ENCODE measurements at regions not wholly inside any gene's neighbourhood (a gene's known extent, or its start where the extent isn't known, plus 50 kb on each side); places are given as distances from the start of the nearest gene placed in this dataset.

DNA sequence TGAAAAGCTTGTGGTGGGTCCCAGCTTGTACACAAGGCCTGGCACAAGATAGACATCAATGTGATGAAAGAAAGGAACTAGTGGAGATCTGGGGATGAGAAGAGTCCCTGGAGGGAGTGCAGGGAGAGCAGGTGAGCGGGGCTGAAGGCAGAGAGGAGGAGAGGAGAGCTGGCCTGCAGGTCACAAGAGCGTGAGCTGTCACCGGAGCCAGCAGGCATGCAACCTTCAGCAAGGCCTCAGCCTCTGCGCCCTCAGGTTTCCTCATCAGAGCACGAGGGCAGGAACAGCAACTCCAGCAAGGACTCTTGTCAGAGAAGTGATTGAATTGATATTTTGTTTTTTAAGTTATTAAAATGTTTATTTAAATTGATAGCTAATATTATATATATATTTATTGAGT lies 188.6 kb downstream of the CXCL12 start:
- no peaks in the 10 kb centered on the region for H3K36me3 Mint-ChIP-seq (ENCODE audit: insufficient read depth)
- TF ChIP-seq, protein P1, sequence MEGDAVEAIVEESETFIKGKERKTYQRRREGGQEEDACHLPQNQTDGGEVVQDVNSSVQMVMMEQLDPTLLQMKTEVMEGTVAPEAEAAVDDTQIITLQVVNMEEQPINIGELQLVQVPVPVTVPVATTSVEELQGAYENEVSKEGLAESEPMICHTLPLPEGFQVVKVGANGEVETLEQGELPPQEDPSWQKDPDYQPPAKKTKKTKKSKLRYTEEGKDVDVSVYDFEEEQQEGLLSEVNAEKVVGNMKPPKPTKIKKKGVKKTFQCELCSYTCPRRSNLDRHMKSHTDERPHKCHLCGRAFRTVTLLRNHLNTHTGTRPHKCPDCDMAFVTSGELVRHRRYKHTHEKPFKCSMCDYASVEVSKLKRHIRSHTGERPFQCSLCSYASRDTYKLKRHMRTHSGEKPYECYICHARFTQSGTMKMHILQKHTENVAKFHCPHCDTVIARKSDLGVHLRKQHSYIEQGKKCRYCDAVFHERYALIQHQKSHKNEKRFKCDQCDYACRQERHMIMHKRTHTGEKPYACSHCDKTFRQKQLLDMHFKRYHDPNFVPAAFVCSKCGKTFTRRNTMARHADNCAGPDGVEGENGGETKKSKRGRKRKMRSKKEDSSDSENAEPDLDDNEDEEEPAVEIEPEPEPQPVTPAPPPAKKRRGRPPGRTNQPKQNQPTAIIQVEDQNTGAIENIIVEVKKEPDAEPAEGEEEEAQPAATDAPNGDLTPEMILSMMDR (IDR thresholded peaks at IDR 0.05; ENCODE audit: unreplicated experiment), result no peak
- DNase-seq (ENCODE audit: low spot score, unreplicated experiment), result no peak
- no peaks in the 10 kb centered on the region for H3K9me3 Mint-ChIP-seq (ENCODE audit: low read depth)
- no peak overlapping the region for H3K4me3 Mint-ChIP-seq (ENCODE audit: low read depth)
- H3K4me1 Mint-ChIP-seq (ENCODE audit: low read depth), result peaks cover 2% of the 10 kb centered on the region
- H3K27me3 Mint-ChIP-seq, result peaks cover 7% of the 10 kb centered on the region
- H3K27ac Mint-ChIP-seq, result no peak overlapping the region

DNA sequence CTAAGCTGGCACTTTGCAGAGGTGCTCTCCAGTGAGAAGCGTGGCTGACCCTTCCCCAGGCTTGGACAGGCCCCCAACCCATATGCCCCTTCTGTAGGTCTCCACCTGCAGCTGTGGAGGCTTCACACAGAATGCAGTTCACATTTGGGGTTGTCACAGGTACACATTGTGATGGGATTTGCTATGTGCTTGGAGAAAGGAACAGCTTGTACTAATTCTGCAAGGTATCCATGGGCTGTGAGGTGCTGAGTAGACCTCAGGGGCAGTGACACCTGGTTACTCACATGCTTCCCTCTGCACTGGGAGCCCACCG lies 188.9 kb downstream of the CXCL12 start:
- H3K4me3 Mint-ChIP-seq (ENCODE audit: low read depth), result no peak overlapping the region
- H3K36me3 Mint-ChIP-seq (ENCODE audit: insufficient read depth), result no peaks in the 10 kb centered on the region
- no peaks in the 10 kb centered on the region for H3K9me3 Mint-ChIP-seq (ENCODE audit: low read depth)
- peaks cover 7% of the 10 kb centered on the region for H3K27me3 Mint-ChIP-seq
- no peak for DNase-seq (ENCODE audit: low spot score, unreplicated experiment)
- H3K27ac Mint-ChIP-seq, result no peak overlapping the region
- peaks cover 2% of the 10 kb centered on the region for H3K4me1 Mint-ChIP-seq (ENCODE audit: low read depth)
- TF ChIP-seq, protein P1 (IDR thresholded peaks at IDR 0.05; ENCODE audit: unreplicated experiment), result no peak

DNA sequence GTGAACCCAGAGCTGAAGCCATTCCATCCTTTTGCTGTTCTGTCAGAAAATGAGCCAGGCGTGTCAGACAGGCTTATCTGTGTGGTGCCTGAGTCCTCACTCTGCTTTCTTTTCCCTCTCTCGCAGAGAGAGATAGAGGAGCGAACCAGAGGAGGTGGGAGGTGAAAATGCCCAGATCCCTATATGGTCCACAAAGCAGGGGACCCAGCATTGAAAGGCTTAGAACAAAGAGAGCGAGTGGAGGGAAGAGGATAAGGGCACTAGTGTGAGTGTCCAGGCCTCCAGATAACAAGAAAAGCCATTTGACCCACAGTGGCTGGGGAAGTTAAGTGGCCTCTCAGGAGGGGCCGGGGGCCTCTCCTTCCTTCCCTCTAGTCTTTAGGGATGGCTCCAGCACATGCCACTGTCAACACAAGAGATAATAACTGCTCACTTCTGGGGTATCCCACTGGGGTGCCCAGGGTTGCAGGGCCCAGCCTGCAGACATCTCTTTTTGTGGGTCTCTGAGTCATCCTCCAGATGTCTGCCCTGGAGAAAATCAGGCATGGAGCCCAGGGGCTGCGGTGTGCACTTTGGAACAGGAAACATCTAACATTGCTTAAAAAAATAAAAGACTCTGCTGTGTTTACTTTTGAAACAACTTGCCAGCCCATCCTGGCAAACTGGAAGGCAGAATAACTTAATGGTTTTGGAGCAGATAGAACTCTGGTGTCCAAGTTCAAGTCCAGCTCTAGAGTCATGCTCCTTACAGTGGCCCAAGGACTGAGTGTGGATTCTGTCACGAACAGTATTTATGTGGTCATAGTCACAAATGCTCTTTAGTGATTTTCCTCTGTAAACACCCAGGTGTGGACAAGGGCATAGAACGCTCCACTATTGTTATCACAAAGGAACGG lies 189.5 kb downstream of the CXCL12 start:
- Mint-ChIP-seq H3K4me1 (ENCODE audit: low read depth) (peaks cover 2% of the 10 kb centered on the region), H3K27ac (no peak overlapping the region), H3K27me3 (peaks cover 7% of the 10 kb centered on the region), H3K36me3 (ENCODE audit: insufficient read depth) (no peaks in the 10 kb centered on the region), H3K9me3 (ENCODE audit: low read depth) (no peaks in the 10 kb centered on the region), H3K4me3 (ENCODE audit: low read depth) (no peak overlapping the region)
- no peak for DNase-seq (ENCODE audit: low spot score, unreplicated experiment)
- TF ChIP-seq, protein P1 (IDR thresholded peaks at IDR 0.05; ENCODE audit: unreplicated experiment), result no peak

DNA sequence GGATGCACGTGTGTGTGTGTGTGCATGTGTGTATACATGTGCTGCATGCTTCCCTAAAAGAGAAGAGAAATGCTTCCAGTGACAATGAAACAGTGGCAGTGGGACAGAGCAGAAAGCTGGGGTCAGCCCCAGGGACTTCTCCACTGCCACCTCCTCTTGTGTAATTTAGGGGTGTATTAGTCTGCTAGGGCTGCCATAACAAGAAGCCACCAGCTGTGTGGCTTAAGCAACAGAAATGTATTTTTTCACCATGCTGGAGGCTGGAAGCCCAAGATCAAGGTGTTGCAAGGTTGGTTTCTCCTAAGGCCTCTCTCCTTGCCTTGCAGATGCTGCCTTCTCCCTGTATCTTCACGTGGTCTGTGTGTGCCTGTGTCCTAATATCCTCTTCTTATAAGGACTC lies 190.5 kb downstream of the CXCL12 start:
- TF ChIP-seq, protein P1 (IDR thresholded peaks at IDR 0.05; ENCODE audit: unreplicated experiment), result no peak
- peaks cover 2% of the 10 kb centered on the region for H3K4me1 Mint-ChIP-seq (ENCODE audit: low read depth)
- H3K27ac Mint-ChIP-seq, result no peak overlapping the region
- no peaks in the 10 kb centered on the region for H3K36me3 Mint-ChIP-seq (ENCODE audit: insufficient read depth)
- H3K9me3 Mint-ChIP-seq (ENCODE audit: low read depth), result no peaks in the 10 kb centered on the region
- peaks cover 7% of the 10 kb centered on the region for H3K27me3 Mint-ChIP-seq
- no peak for DNase-seq (ENCODE audit: low spot score, unreplicated experiment)
- H3K4me3 Mint-ChIP-seq (ENCODE audit: low read depth), result no peak overlapping the region

DNA sequence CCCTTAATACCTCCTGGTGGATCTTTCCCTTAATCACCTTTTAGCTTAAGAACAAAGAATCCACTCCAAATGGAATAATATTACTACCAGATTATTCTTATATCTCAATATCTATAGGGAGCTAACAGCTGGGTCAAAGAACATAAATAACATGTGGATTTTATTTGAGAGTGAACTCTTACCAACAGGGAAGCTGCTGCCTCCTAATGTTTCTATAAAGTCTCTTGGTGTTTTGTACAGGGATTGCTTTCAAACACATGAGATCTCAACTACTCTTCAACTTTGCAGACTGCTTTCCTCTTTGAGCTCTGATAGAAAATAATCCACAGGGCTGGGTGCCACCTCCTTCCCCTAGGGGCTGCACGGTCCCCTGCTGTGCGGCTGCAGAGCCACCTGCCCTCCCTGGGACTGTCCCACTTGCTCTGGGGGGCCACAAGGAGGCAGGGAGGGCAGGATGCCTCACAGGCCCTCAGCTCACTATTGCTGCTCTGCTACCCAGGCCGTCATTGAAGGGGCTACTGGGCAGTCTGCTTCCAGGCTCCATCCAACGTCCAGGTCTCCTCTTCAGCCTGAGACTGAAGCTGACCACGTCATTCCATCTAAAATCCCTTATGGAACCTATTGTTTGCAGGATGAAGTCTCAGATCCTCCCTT lies 191.2 kb downstream of the CXCL12 start:
- Mint-ChIP-seq H3K9me3 (ENCODE audit: low read depth) (no peaks in the 10 kb centered on the region), H3K36me3 (ENCODE audit: insufficient read depth) (no peaks in the 10 kb centered on the region), H3K4me3 (ENCODE audit: low read depth) (no peak overlapping the region), H3K27ac (no peak overlapping the region), H3K4me1 (ENCODE audit: low read depth) (peaks cover 2% of the 10 kb centered on the region), H3K27me3 (peaks cover 7% of the 10 kb centered on the region)
- DNase-seq (ENCODE audit: low spot score, unreplicated experiment), result no peak
- TF ChIP-seq, protein P1 (IDR thresholded peaks at IDR 0.05; ENCODE audit: unreplicated experiment), result no peak
